ENCODE measurements at regions not wholly inside any gene's neighbourhood (a gene's known extent, or its start where the extent isn't known, plus 50 kb on each side); places are given as distances from the start of the nearest gene placed in this dataset.

DNA sequence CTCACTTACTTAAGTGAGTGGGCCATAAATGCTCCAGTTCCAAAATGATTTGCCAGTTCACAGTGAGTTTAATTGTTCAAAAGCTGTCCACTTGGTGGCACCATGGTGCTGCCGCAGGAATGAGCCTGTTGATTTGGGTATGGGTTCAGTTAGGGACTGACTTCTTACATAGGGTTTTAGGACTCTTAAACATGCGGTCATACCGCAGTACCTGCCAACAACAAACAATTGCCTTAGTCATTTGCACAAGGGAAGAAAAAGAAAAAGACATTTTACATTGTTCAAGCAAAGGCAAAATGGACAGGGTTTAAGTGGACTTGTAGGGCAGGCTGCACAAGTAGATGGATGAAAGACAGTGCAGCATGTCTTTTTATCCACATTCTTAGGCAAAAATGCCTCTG, 80.0 kb upstream of the DBX2 start:
- ChIA-PET CTCF (no interaction called here), POLR2A (ENCODE audit: unreplicated experiment) (no interaction called here)
- peaks cover 9% of the 10 kb centered on the region for H3K27me3 ChIP-seq (ENCODE audit: control insufficient read depth, insufficient read depth, low read length)
- no peaks in the 10 kb centered on the region for H4K20me1 ChIP-seq (ENCODE audit: insufficient read depth, low read length)
- H3K4me3 ChIP-seq (ENCODE audit: insufficient read depth, low read depth, low read length): no peak overlapping the region
- H3K4me2 ChIP-seq (ENCODE audit: low read depth, low read length): no peak overlapping the region
- H2AK5ac ChIP-seq (ENCODE audit: low read depth, low read length): no peak overlapping the region
- WGBS, 2 experiments (ENCODE audit: extremely low coverage in 2 of 2, insufficient read length in 1 of 2): no CpG with 5 or more reads among the region's 3 CpGs
- no peaks in the 10 kb centered on the region for H3K9me3 ChIP-seq (ENCODE audit: control insufficient read depth, insufficient read depth, low read length)
- in situ Hi-C loops (cut with MboI; ENCODE audit: low sequenced_read_pairs): no loop called here
- no peak overlapping the region for H2BK20ac ChIP-seq (ENCODE audit: low read depth, low read length)
- H2BK5ac ChIP-seq (ENCODE audit: low read depth, low read length, poor library complexity, severe bottlenecking): no peak overlapping the region
- ATAC-seq (ENCODE audit: low read depth) (peak; percentile 92), DNase-seq (peak; percentile 63)
- H3K18ac ChIP-seq (ENCODE audit: low read depth, low read length): no peak overlapping the region
- H3K23ac ChIP-seq (ENCODE audit: low read depth, low read length): no peak overlapping the region
- H3K56ac ChIP-seq (ENCODE audit: extremely low read depth, insufficient read depth, low read length): no peak overlapping the region
- no peaks in the 10 kb centered on the region for H3K36me3 ChIP-seq (ENCODE audit: control insufficient read depth, insufficient read depth, low read length)
- dilution Hi-C loops (cut with HindIII; ENCODE audit: low sequenced_read_pairs, unreplicated experiment): no loop called here
- no peaks in the 10 kb centered on the region for H3K4me1 ChIP-seq (ENCODE audit: control insufficient read depth, insufficient read depth, low read length)
- no peak overlapping the region for H2BK15ac ChIP-seq (ENCODE audit: low read depth, low read length)
- no peak overlapping the region for H3K14ac ChIP-seq (replicated peaks; ENCODE audit: low read depth, low read length)
- H2BK120ac ChIP-seq (ENCODE audit: low read depth, low read length): no peak overlapping the region
- no peak overlapping the region for H3K9ac ChIP-seq (ENCODE audit: low read depth, low read length)
- peak overlapping the region; percentile 9 for H2AFZ ChIP-seq (replicated peaks; ENCODE audit: low read length, poor library complexity)
- no peaks in the 10 kb centered on the region for H3K79me1 ChIP-seq (ENCODE audit: low read depth in 1 of 2, low read length in 2 of 2)
- intact Hi-C loops (cut with micrococcal nuclease): loop anchor here (2.0 to 5.0 kb wide), 3 partner anchors 258 to 876 kb away; no protein-coding TSS in a partner anchor
- no peak overlapping the region for H4K8ac ChIP-seq (ENCODE audit: low read depth in 2 of 2, low read length in 2 of 2)
- no peak overlapping the region for H3K4ac ChIP-seq (ENCODE audit: low read depth, low read length)
- no peak overlapping the region for H4K5ac ChIP-seq (ENCODE audit: low read depth, low read length)
- H3K9me1 ChIP-seq (ENCODE audit: insufficient read depth, low read length): no peaks in the 10 kb centered on the region
- H4K91ac ChIP-seq (ENCODE audit: insufficient read depth, low read depth, low read length): no peak overlapping the region
- H3K27ac ChIP-seq (ENCODE audit: insufficient read depth, low read length): no peak overlapping the region
- TF ChIP-seq RAD21 (IDR thresholded peaks at IDR 0.05; ENCODE audit: low read length) (peak; percentile 88), CEBPB (IDR thresholded peaks at IDR 0.05; ENCODE audit: low read depth, low read length) (no peak), MAZ (IDR thresholded peaks at IDR 0.05; ENCODE audit: borderline replicate concordance, low read depth, low read length) (no peak), CHD1 (IDR thresholded peaks at IDR 0.05; ENCODE audit: low read depth, low read length) (no peak), MXI1 (IDR thresholded peaks at IDR 0.05; ENCODE audit: borderline replicate concordance, low read depth, low read length) (no peak), POLR2A (IDR thresholded peaks at IDR 0.05; ENCODE audit: low read depth, low read length) (no peak), SMC3 (IDR thresholded peaks at IDR 0.05; ENCODE audit: low read depth, low read length) (peak; percentile 63), RCOR1 (IDR thresholded peaks at IDR 0.05; ENCODE audit: insufficient replicate concordance, low read length) (no peak), RFX5 (IDR thresholded peaks at IDR 0.05; ENCODE audit: low read depth, low read length) (no peak), NFE2L2 (IDR thresholded peaks at IDR 0.05; ENCODE audit: low read depth, low read length) (no peak), FOS (IDR thresholded peaks at IDR 0.05; ENCODE audit: low read depth, low read length) (no peak), MAFK (IDR thresholded peaks at IDR 0.05; ENCODE audit: low read depth, low read length) (no peak), BHLHE40 (IDR thresholded peaks at IDR 0.05; ENCODE audit: low read depth, low read length) (no peak)
- TF ChIP-seq, protein P1, sequence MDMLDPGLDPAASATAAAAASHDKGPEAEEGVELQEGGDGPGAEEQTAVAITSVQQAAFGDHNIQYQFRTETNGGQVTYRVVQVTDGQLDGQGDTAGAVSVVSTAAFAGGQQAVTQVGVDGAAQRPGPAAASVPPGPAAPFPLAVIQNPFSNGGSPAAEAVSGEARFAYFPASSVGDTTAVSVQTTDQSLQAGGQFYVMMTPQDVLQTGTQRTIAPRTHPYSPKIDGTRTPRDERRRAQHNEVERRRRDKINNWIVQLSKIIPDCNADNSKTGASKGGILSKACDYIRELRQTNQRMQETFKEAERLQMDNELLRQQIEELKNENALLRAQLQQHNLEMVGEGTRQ (IDR thresholded peaks at IDR 0.05; ENCODE audit: low read depth, low read length): no peak
- TF ChIP-seq, protein P2, sequence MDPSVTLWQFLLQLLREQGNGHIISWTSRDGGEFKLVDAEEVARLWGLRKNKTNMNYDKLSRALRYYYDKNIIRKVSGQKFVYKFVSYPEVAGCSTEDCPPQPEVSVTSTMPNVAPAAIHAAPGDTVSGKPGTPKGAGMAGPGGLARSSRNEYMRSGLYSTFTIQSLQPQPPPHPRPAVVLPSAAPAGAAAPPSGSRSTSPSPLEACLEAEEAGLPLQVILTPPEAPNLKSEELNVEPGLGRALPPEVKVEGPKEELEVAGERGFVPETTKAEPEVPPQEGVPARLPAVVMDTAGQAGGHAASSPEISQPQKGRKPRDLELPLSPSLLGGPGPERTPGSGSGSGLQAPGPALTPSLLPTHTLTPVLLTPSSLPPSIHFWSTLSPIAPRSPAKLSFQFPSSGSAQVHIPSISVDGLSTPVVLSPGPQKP (IDR thresholded peaks at IDR 0.05; ENCODE audit: borderline replicate concordance, low read depth, low read length): no peak
- TF ChIP-seq, protein P3, sequence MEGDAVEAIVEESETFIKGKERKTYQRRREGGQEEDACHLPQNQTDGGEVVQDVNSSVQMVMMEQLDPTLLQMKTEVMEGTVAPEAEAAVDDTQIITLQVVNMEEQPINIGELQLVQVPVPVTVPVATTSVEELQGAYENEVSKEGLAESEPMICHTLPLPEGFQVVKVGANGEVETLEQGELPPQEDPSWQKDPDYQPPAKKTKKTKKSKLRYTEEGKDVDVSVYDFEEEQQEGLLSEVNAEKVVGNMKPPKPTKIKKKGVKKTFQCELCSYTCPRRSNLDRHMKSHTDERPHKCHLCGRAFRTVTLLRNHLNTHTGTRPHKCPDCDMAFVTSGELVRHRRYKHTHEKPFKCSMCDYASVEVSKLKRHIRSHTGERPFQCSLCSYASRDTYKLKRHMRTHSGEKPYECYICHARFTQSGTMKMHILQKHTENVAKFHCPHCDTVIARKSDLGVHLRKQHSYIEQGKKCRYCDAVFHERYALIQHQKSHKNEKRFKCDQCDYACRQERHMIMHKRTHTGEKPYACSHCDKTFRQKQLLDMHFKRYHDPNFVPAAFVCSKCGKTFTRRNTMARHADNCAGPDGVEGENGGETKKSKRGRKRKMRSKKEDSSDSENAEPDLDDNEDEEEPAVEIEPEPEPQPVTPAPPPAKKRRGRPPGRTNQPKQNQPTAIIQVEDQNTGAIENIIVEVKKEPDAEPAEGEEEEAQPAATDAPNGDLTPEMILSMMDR (conservative IDR thresholded peaks at IDR 0.05; ENCODE audit: low read depth, low read length): peak; percentile 73
- no peak overlapping the region for H2AK9ac ChIP-seq (replicated peaks; ENCODE audit: low read depth, low read length, poor library complexity)
- BruUV-seq (replicated peaks): no TSS peak
